Retina (tissue), 1 donor: ENCODE measurements at regions not wholly inside any gene's neighbourhood (a gene's known extent, or its start where the extent isn't known, plus 50 kb on each side); places are given as distances from the start of the nearest gene placed in this dataset.
"Not testable (repeated sequence)": the region's sequence is repeated elsewhere in the genome, so short reads cannot be mapped to it uniquely, and the experiment has no call there.

ENCODE experiments used
- DNase-seq: peaks from one replicate; pipeline ENCODE4 v3.0.0-alpha.2; 2016

DNA sequence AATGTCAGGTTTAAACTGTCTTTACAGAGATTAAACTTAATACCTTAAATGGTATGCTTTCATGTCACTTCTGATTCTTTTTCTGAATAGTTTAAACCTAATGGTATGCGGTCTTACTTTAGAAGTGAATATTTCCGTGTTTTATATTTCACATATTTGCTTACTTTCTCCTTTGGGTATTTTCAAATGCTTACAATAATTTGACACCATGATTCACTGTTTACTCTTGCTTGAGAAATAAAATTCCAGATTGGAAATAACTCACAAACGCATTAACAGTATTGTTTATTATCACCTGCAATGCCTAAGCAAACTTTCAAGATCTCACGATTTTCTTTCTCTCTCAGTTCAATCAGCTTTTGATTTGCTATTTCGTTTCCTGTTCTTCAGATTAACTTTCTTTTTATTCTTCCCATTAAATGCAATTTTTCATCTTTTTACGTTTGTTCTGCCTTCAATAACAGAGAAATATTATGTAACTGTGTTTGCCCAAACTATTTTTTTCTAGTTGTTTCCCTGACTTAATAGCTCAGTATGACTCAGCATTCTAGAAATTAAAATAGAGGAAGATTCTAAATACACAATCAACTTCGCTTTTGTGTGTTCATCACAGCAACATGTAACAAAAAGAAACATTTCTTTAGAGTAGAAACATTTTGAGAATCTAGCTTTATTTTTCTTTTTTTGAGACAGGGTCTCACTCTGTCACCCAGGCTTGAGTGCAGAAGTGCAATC is 955.5 kb upstream of the PRKX start:
- DNase-seq: no peak

DNA sequence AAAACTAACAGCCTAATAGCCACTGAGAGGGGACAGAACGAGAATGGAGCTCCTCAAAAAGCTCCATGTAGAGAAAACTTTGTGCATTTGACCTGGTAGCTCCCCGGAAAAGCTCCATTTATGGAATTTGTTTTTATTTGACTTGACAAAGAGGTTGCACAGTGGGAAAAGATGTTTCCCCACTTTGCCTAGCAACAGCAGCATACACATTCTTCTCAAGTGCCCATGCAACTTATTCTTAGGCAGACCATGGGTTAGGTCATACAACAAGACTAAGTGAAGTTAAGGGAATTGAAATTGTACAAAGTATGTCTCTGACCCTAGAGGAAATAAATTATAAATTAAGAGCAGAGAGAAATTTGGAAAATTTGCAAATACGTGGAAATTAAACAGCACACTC is 949.6 kb upstream of the PRKX start:
- DNase-seq: no peak

DNA sequence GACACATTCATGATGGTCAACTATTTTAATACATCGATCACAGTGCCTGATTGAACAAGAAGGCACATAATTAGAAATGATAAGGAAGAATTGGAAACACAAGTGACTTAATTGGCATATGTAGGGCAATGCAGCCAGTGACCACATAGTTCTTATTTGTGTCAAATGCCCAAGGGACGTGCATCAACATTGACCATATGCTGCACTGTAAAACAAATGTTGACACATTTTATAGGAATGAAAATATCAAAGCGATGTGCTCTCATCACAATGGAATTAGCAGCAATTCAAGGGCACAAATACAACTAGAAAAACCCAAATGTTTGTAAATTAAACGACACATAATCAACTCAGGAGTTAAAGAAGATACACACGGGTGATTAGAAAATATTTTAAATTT is 948.3 kb upstream of the PRKX start:
- no peak for DNase-seq

DNA sequence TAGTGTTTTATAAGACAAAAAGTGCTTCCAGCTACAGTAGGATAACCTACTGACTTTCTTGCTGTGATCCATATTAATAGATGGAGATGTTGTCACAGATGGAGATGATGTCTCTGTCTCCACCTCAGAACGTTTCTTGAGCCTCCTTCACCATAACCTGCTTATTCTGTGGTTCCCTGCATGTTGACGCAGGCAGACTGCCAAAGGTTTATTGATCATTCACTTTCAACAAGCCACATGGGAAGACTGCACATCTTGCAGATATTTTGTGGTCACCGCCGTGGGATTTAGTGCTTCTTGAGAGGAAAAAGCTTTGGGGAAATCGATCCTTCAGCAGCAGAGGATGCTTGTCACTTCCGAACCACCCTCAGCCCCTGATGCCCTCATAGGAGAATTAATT is 943.0 kb upstream of the PRKX start:
- DNase-seq: no peak

DNA sequence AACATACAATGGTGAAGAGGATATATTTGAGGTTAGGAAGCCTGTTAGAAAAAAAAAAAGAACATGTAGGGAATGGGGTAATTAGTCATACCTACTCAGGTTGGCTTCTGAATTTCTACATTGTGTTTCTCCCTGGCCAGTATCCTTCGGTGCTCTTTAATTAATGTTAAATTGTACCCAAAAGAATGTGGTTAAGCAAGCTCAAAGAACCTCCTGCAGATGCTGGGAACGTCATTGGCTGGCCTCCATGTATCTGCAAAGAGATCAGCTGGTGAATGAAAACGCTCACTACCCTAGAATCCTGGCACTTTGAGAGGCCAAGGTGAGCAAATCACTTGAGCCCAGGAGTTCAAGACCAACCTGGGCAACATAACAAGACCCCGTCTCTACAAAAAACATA is 942.3 kb upstream of the PRKX start:
- no peak for DNase-seq

DNA sequence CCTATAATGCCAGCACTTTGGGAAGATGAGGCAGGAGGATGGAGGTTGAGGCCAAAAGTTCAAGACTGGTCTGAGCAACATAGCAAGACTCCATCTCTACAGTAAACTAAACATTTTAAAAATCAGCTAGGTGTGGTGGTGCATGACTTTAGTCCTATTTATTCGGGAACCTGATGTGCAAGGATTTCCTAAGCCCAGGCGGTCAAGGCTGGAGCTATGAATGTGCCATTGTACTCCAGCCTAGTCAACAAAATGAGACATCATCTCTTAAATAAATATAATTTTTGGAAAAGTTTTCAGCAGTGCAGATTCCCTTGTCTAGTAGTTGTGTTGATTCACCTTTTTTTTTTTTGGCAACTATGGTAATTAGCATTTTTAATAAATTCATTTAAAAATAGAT is 928.7 kb upstream of the PRKX start:
- no peak for DNase-seq

DNA sequence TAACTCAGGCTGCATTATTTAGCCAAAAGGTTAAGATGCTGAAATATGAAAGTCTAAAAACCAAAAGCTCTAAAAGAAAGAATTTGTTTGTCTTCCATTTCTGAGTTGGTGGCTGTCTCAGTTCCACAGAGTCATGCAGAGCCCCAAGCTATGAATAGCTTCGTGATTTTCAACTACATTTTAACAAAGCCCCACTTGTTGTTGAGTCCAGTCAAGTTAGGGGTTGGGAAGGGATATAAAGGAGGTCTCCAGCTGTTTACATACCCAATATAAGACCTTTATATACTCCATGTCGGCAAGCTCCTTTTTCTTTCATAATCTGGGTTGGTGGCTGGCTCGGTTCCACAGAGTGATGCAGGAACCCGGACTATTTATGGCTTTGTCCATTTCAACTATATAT is 924.6 kb upstream of the PRKX start:
- DNase-seq: no peak

DNA sequence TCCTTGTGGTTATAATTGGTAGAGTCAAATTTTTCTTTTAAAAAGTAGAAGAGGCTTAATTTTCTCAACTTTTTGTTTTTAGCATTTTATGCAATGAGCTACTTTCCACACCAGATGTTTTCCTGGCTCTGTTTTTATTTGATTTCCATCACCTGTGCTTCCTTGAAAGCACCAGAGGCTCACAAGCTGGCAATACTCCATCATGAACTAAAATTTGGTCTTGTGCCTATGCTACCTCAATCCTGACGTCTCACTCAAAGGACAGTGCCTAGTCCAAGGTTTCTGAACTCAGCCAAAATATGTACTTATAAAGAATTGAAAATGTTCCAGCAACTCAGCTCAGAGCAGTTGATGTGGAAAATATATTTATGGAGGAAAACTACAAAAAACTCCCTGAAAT is 914.0 kb upstream of the PRKX start:
- no peak for DNase-seq

DNA sequence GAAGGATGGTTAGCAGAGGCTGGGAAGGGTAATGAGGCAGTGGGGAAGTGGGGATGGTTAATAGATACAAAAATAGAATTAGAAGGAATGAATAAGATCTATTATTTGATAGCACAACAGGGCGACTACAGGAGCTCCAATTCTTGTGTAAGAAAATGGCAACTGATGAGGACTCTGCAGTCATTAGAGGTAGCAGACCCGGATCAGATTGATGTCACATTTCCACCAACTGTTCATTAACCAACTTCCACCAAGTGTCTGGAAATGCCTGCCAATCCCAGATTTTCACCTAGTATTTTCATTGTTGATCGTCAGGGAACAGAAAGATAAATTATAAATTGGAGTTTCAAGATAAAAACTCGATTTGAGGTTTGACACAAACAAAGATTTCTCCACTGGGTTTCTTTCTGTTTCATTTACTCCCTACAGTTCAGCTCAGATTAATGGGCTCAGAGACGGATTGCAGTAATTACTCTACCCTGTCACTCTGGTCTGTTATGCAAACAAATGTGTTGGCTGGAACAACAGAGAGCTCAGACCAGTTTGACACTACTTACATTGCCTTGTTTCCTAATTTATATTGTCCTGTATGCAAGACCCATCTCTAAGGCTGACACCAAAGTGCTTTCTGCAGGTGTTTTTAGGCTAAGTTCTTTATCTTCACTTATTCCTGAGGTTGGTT is 909.2 kb upstream of the PRKX start:
- DNase-seq: no peak

DNA sequence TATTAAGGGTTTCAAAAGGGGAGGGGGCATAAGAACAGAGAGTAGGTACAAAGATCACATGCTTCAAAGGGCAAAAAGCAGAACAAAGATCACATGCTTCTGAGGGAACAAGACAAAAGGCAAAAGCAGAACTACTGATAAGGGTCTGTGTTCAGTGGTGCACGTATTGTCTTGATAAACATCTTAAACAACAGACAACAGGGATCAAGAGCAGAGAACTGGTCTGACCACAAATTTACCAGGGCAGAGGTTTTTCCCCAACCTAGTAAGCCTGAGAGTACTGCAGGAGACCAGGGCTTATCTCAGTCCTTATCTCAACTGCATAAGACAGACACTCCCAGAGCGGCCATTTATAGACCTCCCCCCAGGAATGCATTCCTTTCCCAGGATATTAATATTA is 900.2 kb upstream of the PRKX start:
- not testable (repeated sequence) for DNase-seq

DNA sequence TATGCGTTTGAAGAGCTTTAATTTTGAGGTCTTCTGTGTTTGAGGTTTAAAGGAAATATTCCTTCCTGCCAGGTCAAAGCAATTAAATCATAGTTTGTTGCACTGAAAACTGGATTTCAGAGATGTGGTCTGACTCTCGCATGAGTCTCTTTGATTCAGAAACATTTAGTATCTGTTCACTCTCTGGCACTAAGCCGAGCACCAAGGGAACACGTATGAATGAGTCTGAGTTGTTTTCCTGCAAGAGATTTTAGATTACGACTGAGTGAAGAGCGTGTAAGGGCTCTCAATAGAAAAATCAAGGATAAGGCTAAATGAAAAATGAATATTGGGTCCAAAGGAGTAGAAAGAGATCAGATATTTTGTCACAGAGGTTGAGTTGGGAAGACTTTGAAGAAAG is 875.4 kb upstream of the PRKX start:
- DNase-seq: no peak

DNA sequence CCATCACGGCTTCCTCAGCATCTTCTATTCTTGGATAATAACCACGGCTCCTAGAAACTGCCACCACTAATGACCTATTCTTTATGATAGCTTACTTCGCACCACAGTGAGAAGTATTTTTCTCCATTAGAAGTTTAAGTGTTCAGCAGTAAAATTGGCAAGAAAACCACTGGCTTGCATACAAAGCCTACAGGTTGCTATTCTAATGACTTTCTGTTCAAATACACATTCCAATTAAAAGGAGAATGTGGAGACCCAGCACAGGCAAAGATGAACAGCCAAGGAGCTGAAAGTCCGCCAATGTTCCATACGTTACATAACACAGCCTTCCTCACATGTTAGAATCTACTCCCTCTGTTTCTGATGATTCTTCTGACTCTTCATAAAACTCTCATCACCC is 875.0 kb upstream of the PRKX start:
- DNase-seq: no peak

DNA sequence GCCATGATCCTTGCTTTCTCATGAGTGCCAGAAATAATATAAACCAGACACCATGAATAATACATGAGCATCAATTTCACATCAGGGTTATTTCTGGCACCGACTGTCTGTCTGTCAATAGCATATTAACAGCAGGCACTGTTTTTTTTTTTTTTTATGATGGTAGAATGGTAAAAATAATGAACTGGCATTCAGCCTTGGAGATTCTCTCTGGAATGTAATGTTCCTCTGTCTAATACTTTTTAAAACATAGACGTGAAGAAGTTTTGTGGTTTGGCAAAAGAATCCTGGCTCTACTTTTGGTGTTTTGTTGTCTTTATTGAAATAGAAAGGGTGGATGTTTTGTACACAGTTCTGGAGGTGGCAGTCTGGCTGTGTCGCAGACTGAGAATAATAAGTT is 874.6 kb upstream of the PRKX start:
- DNase-seq: no peak

DNA sequence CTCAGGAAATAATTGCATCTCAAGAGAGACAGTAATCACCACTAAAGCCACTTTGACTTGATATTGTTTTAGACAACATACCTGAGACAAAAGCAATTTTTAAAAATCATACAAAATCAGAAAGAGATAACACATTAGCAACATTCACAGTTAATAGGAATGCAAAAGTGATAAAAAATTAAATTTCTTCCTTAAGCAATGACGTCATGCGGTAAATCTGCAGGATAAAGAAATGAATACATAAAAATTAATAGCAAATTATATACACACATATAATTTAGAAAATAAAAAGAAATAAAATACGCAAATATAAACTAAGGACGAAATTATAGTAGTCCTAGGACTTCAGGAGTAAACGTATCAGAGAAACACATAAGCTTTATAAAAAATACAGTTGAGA is 866.5 kb upstream of the PRKX start:
- DNase-seq: no peak

DNA sequence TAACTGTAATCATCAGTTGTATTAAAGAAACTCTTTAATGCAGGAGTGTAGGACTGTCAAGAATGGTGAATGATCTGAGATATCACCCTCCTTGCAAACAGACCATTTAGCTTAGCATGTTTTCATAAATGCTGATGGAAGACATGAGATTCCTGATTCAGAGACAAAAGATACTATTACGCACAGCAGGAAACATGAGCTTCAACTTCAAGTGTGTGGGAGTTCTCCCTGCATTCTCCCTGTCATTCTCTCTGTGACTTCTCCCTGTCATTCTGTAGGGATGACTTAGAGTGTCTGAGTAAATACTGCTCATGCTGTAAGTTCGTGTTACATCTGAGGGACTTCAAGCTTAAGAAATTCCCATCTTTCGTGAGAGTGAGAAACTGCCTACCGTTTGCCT is 866.0 kb upstream of the PRKX start:
- no peak for DNase-seq

DNA sequence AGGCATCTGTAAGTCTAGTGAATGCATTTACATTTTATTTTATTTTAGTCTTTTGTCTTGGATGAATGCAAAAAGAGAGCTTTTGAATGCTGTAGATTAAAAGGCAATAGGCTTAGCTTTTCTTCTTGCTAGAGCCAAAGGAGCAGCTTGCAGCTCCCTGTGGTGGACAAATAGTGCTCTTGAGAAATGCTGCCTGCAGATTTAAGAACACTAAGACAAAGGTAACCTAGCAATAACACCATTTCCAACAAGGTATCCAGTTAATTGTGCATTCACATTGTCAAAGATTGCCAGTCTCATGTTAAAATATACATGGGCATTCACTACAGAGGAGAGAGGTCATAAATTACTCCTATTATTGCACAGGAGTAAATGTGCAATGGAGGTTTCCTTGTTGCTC is 859.2 kb upstream of the PRKX start:
- DNase-seq: no peak

DNA sequence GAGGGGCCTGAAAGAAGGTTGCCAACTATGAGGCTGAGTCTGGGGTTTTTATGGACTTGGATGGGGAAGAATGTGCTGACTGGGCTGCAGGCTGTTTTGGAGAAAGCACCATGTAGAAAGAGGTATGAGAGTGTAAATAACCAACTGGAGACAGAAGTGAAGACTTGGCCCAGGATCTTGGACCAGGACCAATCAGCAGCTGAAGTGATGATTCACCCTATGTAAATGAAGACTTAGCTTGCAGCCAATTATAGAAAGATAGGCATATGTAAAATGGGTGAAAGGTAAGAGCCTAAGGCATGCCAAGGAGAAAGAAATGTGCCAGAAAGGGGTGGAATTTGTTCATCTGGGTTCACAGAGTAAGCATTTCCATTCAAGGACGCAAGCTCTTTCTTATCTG is 856.7 kb upstream of the PRKX start:
- DNase-seq: no peak

DNA sequence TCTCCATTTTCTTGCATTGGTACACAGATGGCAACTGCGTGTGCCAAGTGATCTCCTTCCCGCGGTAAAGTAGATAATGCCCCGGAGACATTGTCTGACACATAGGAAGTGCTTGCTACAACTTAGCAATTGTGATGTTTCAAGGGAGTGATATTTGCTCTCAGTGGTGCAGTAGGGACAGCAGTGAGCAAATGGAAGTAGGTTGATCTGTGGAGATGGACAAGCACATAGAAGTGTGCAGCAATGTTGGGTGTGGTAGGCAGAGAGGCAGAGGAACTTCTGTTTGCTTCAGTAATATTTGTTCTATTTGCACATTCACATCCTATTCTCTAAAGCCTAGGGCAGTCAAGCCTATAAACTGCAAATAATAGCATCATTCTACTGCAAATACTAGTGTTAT is 846.7 kb upstream of the PRKX start:
- DNase-seq: peak; percentile 8

DNA sequence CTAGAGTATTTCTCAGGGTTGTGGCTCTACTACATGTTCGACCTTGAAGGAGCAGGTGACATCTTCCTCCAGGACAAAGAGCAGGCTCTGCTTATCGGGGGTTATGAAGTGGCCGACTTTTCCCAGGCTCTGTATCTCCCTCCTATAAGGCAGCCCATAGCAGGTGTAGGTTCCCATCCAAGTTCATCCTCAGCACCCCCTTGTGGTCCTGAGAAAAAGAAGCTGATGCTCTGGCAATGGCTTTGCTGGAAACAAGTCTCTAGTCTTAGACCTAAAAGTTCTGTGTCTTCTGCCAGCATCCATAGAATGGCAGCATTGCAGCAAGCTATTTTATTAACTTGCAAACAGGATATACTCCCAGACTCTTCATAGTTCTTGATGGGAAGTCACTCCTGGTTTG is 836.6 kb upstream of the PRKX start:
- DNase-seq: no peak

DNA sequence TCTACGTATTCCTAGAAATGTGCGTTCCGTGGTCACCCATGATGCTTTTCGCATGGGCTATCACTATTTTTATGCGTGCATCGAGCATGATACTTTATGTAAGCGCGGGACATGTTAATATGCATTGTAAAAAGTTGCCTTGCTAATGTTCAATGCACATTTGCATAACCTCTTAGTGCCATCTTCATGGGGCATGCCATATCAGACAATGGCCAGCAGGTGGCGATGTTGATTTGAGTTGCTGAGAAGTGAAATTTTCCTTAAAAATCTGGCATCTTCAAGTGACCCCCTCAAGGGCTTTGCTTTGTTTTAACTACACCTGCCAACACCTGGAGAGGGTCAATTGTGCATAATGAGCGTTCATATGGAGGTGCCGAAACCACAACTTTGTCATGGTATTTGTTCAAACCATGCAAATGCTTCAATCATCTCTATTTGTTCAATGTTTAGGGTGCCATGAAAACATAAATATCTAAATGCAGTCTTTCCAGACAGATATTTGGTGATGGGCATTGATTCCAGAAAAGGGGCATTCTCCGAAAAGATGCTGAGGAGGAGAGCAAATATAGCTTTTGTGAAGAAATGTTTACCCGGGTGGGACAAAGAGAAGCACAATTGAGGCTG is 833.9 kb upstream of the PRKX start:
- DNase-seq: peak; percentile 53

DNA sequence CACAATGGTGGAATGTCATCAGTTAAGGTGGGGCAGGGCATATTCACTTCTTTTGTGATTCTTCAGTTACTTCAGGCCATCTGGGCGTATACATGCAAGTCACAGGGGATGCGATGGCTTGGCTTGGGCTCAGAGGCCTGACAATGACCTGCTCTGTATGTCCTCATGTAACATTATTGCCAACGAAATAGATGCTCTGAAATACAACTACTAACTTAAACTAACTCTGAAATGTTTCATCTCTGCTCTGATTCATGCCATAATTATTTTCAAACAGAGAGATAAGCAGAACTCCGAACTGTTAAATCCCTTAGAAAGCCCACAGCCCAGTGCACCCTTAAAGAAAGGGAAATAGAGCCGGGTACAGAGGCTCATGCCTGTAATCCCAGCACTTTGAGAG is 832.7 kb upstream of the PRKX start:
- DNase-seq: not testable (repeated sequence)

DNA sequence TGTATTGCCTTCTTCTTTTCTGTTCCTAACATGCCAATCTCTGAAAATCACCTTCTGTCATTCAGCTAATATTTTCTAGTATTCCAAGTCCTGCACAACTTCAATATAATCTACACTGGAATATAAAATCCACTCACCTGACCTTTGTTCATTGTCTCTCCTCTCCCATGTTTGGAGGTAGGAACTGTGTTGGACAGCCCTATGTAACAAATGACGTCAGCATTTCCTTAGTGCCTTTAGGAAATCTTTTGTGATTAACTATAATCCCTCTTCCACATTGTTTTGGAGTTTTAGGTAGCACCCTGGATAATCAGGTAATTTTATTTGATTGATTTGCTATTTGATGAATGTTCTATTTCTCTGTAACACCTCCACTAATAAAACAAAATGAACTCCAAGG is 814.8 kb upstream of the PRKX start:
- DNase-seq: no peak

DNA sequence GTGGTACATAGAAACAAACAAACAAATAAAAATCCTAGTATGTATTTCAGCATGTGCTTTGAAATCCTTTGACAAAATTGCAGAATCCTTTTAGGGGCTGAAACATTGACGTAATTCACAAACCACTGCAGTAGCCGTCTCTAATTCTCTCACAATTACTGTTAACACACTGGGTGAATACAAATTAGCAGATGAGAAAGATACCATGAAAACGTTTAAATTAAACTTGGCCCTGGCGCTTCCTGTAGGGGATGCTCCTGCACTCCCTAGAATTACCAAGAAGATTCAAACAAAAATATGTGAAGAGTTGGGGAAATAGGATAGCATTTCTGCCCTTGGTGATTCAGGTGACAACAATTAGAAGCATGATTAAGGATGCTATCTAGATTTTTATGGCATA is 772.5 kb upstream of the PRKX start:
- no peak for DNase-seq

DNA sequence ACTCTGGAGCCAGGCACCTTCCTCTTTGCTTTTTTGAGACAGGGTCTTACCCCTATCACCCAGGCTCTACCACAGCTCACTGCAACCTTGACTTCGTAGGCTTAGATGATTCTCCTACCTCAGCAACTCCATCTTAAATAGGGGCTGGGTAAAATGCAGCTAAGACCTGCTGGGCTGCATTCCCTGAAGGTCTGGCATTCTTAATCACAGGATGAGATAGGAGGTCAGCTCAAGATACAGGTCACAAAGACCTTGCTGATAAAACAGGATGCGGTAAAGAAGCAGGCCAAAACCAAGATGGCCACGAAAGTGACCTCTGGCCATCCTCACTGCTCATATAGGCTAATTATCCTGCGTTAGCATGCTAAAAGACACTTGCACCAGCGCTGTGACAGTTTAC is 770.8 kb upstream of the PRKX start:
- no peak for DNase-seq

DNA sequence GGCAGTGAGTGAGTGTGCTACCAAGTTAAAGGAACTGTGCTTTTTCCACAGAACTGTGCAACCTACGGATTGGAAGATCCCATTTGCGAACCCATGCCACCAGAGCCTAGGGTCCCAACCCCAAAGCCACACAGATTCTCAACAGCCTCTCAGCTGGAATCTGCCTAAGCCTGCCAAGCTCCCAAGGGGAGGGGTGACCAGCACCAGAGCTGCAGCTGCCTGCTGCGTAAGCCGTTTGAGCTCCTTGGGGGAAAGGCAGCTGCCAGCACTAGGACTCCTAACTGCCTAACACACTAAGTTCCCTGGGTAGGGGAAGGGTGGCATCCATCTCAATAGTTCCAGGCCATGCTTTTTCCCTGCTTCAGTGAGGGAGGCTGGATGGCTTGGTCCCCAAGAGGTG is 738.1 kb upstream of the PRKX start:
- DNase-seq: no peak
